VCaP (cell line): ENCODE measurements at regions not wholly inside any gene's neighbourhood (a gene's known extent, or its start where the extent isn't known, plus 50 kb on each side); places are given as distances from the start of the nearest gene placed in this dataset.

ENCODE experiments used
- H3K27ac ChIP-seq: fragments of 450-650 bp; 2 replicates; pipeline ENCODE4 v1.5.1; 2017
- CTCF ChIP-seq: fragments of 450-650 bp; conservative IDR thresholded peaks from 2 replicates; pipeline ENCODE4 v1.5.1; 2017; ENCODE audit warnings: mild to moderate bottlenecking, moderate library complexity

- H3K27ac ChIP-seq = no peak overlapping the region
- no peak for TF ChIP-seq CTCF
These were observed 332.1 kb downstream of the PABPC4L start for GRCh38 chr4:133869486-133869885.

- H3K27ac ChIP-seq = no peak overlapping the region
- TF ChIP-seq CTCF = no peak
These were observed 332.7 kb downstream of the PABPC4L start for GRCh38 chr4:133868856-133869255.

DNA sequence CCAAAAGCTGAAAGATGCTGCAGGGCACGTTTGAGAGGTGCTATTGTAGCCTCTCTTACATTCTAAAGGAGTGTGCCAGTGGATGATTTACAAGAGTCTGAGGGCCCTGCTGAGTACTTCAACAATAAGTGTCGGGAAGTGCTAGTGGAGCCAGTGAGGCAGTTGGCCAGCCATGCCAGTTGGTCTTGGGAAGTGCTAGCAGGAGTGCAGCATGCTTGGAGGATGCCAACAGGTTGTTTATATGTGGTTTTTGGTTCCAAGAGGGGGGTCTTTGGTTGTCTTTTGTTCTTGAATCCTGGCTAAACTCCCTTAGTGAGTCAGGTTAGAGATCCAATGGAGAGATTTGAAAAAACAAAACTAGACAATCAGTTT, 335.3 kb downstream of the PABPC4L start:
- no peak for TF ChIP-seq CTCF
- H3K27ac ChIP-seq = no peak overlapping the region

- no peak overlapping the region for H3K27ac ChIP-seq
- TF ChIP-seq CTCF = no peak
These were observed 335.8 kb downstream of the PABPC4L start for GRCh38 chr4:133865612-133866327.

- TF ChIP-seq CTCF = no peak
- H3K27ac ChIP-seq = no peak overlapping the region
These were observed 338.4 kb downstream of the PABPC4L start for GRCh38 chr4:133863153-133863552.

DNA sequence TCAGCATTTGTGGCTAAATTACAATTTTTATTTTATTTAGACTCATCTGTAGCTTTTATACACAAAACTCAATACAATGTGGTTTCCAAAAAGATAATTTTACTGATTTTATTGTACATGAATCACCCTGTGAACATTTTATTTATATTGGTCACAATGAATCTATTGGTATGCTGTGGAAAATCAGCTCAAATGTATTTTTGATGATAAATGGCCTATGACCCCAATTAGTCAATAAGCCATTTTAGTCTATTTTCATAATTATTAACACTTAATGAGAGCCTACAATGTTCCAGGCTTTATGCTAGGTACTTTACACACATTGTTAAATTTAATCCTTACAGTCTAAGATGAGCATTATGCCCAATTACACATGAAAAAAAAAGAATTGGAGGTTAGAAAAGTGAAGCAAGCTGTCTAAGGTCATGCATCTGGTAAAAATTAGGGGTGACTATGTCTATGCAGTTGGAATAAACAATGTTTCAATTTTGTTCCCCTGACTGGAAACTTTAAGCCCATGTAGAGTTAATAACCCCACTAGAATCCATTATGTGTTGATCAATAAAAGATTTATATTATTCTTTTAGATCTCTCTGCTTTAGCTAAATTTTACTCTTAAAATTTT, 344.7 kb downstream of the PABPC4L start:
- no peak overlapping the region for H3K27ac ChIP-seq
- TF ChIP-seq CTCF = no peak

- no peak for TF ChIP-seq CTCF
- H3K27ac ChIP-seq = no peak overlapping the region
These were observed 346.6 kb downstream of the PABPC4L start for GRCh38 chr4:133855001-133855400.
